ENCODE measurements at regions not wholly inside any gene's neighbourhood (a gene's known extent, or its start where the extent isn't known, plus 50 kb on each side); places are given as distances from the start of the nearest gene placed in this dataset.

DNA sequence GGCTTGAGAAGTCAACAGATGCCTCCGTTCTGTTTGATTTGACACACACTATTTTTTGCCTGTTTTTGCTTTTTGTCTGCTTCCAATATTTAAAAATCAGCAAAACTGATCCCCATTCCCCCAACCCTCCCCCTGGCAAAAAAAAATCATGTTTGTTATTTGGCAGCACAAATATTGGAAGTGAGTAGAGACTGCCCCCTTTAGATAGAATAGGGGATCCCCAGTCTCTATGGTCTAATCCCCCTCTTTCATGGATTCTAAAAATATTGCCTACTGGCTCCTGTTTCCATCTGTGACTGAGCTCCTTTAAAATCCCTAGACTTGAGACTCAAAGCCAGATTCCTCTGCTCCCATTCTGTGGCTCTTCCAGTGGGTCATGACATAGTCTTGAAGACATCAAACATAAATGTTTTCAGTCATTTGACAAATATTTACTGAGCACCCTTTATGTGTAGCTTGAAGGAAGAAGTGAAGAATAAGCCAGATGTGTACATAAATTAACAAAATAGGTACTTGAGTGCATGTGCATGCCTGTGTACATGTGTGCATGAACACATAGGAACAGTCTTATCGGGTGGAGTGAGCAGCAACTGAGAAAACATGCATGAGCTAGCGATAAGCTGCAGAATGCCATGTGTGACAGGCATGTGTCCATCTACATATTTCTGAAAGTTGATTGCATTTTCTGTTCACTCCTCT, 101.2 kb downstream of the SALL1 start:
- ATAC-seq (no peak), DNase-seq (no peak)
- Mint-ChIP-seq H3K27me3 (no peaks in the 10 kb centered on the region), H3K9me3 (ENCODE audit: low read depth) (no peaks in the 10 kb centered on the region), H3K36me3 (no peaks in the 10 kb centered on the region), H3K27ac (no peak overlapping the region), H3K4me3 (no peak overlapping the region), H3K4me1 (no peaks in the 10 kb centered on the region)
- CTCF ChIA-PET, result no interaction called here

GRCh38 chr16:51049276-51049675, 101.8 kb downstream of the SALL1 start:
- ATAC-seq (no peak), DNase-seq (no peak)
- no peaks in the 10 kb centered on the region for H3K4me1 Mint-ChIP-seq
- no peaks in the 10 kb centered on the region for H3K36me3 Mint-ChIP-seq
- H3K27me3 Mint-ChIP-seq, result no peaks in the 10 kb centered on the region
- H3K27ac Mint-ChIP-seq, result no peak overlapping the region
- CTCF ChIA-PET, result no interaction called here
- no peaks in the 10 kb centered on the region for H3K9me3 Mint-ChIP-seq (ENCODE audit: low read depth)
- no peak overlapping the region for H3K4me3 Mint-ChIP-seq

- no peak overlapping the region for H3K27ac Mint-ChIP-seq
- ATAC-seq (no peak), DNase-seq (no peak)
- CTCF ChIA-PET, result no interaction called here
- no peaks in the 10 kb centered on the region for H3K9me3 Mint-ChIP-seq (ENCODE audit: low read depth)
- H3K4me1 Mint-ChIP-seq, result no peaks in the 10 kb centered on the region
- no peaks in the 10 kb centered on the region for H3K36me3 Mint-ChIP-seq
- no peaks in the 10 kb centered on the region for H3K27me3 Mint-ChIP-seq
- H3K4me3 Mint-ChIP-seq, result no peak overlapping the region
These were observed 102.5 kb downstream of the SALL1 start for GRCh38 chr16:51048544-51048943.

DNA sequence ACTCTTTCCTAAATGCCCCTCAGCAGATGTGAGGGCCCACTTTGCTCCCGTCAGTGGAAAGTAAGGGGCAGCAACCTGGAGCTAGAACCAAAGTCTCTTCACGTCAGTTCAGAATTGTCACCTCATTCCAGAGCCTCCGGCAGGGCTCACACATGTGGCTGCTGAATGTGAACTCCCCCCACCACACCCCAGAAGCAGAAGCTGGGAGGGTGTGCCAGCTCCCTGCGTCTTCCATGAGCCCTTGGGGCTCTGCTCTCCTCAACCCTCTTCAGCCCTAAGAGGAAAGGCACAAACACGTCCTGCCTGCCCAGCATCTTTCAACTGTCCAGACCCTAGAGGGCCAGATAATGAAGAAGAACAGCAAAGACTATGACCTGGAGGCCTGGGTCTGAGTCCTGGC, 105.3 kb downstream of the SALL1 start:
- Mint-ChIP-seq H3K27me3 (no peaks in the 10 kb centered on the region), H3K4me1 (no peaks in the 10 kb centered on the region), H3K36me3 (no peaks in the 10 kb centered on the region), H3K9me3 (ENCODE audit: low read depth) (no peaks in the 10 kb centered on the region), H3K4me3 (no peak overlapping the region), H3K27ac (no peak overlapping the region)
- no peak for DNase-seq
- ATAC-seq, result no peak
- CTCF ChIA-PET, result no interaction called here

GRCh38 chr16:51045186-51045585, 105.9 kb downstream of the SALL1 start:
- Mint-ChIP-seq H3K4me1 (no peaks in the 10 kb centered on the region), H3K27me3 (no peaks in the 10 kb centered on the region), H3K9me3 (ENCODE audit: low read depth) (no peaks in the 10 kb centered on the region), H3K27ac (no peak overlapping the region), H3K36me3 (no peaks in the 10 kb centered on the region), H3K4me3 (no peak overlapping the region)
- DNase-seq, result no peak
- no peak for ATAC-seq
- CTCF ChIA-PET, result no interaction called here

DNA sequence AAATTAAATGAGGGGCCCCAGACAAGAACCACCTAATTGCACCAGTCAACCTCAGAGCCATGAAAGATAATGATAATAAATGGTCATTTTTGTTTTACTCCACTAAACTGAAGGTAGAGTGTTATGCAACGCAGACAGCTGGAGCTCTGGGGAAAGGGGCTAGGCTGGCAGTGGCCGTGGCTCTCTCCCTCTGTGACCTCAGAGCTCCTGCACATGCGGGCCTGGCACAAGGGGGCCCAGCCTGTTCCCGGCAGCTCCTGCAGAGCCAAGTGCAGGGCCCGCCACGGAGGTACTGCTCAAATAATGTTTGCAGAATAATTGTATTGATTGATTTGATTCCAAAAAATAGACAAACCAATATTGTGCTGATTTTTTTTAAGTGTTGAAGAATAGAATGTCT, 109.5 kb downstream of the SALL1 start:
- H3K27me3 Mint-ChIP-seq, result no peaks in the 10 kb centered on the region

GRCh38 chr16:51040637-51041036, 110.4 kb downstream of the SALL1 start:
- Mint-ChIP-seq H3K27ac (no peak overlapping the region), H3K27me3 (no peaks in the 10 kb centered on the region), H3K36me3 (no peaks in the 10 kb centered on the region), H3K9me3 (ENCODE audit: low read depth) (no peaks in the 10 kb centered on the region), H3K4me3 (no peak overlapping the region), H3K4me1 (no peaks in the 10 kb centered on the region)
- CTCF ChIA-PET, result no interaction called here
- no peak for DNase-seq
- no peak for ATAC-seq

More for the DNA sequence above, 109.5 kb downstream of the SALL1 start:
- DNase-seq (no peak), ATAC-seq (no peak)
- no peak overlapping the region for H3K4me3 Mint-ChIP-seq
- H3K9me3 Mint-ChIP-seq (ENCODE audit: low read depth), result no peaks in the 10 kb centered on the region
- no peaks in the 10 kb centered on the region for H3K4me1 Mint-ChIP-seq
- H3K36me3 Mint-ChIP-seq, result no peaks in the 10 kb centered on the region
- CTCF ChIA-PET, result no interaction called here
- H3K27ac Mint-ChIP-seq, result no peak overlapping the region

DNA sequence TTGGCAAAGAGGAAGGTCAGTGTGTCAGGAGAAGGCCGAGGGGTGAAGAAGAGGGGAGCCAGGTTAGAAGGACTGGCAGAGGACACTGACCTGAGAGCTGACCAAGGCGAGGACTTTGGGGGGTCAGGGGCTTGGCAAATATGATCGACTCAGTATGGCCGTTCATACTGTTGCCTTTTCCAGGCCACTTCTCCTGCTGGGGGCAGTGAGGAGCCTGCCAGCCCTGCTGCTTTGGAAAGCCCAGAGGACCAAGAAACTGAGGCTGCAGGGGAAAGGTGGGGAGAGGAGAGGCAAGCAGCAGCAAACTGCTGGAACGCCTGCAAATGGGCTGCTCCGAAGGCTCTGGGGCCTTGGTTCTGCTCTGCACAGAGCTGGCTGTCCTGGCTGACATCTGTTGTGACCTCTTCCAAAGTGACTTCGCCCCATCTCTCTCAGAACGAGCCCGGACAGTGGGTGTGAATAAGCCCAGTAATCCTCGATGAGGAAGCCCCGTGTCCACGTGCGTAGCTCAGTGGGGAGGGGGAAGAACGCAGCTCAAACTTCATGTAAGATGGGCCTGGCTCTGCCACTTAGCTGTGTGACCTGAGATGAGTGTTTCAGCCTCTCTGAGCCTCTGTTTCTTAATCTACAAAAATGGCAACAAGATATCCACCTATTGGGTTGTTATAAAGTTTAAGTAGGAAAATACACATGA, 111.3 kb downstream of the SALL1 start:
- Mint-ChIP-seq H3K9me3 (ENCODE audit: low read depth) (no peaks in the 10 kb centered on the region), H3K36me3 (no peaks in the 10 kb centered on the region), H3K4me3 (no peak overlapping the region), H3K27me3 (no peaks in the 10 kb centered on the region), H3K27ac (no peak overlapping the region), H3K4me1 (no peaks in the 10 kb centered on the region)
- CTCF ChIA-PET, result no interaction called here
- no peak for ATAC-seq
- no peak for DNase-seq

GRCh38 chr16:51035711-51036110, 115.4 kb downstream of the SALL1 start:
- Mint-ChIP-seq H3K9me3 (ENCODE audit: low read depth) (no peaks in the 10 kb centered on the region), H3K27ac (no peak overlapping the region), H3K27me3 (no peaks in the 10 kb centered on the region), H3K4me3 (no peak overlapping the region), H3K4me1 (no peaks in the 10 kb centered on the region), H3K36me3 (no peaks in the 10 kb centered on the region)
- CTCF ChIA-PET, result no interaction called here
- no peak for ATAC-seq
- no peak for DNase-seq

- CTCF ChIA-PET, result no interaction called here
- no peaks in the 10 kb centered on the region for H3K4me1 Mint-ChIP-seq
- H3K9me3 Mint-ChIP-seq (ENCODE audit: low read depth), result no peaks in the 10 kb centered on the region
- H3K27ac Mint-ChIP-seq, result no peak overlapping the region
- no peaks in the 10 kb centered on the region for H3K27me3 Mint-ChIP-seq
- H3K4me3 Mint-ChIP-seq, result no peak overlapping the region
- DNase-seq, result no peak
- H3K36me3 Mint-ChIP-seq, result no peaks in the 10 kb centered on the region
- ATAC-seq, result no peak
These were observed 116.0 kb downstream of the SALL1 start for GRCh38 chr16:51035110-51035498.

DNA sequence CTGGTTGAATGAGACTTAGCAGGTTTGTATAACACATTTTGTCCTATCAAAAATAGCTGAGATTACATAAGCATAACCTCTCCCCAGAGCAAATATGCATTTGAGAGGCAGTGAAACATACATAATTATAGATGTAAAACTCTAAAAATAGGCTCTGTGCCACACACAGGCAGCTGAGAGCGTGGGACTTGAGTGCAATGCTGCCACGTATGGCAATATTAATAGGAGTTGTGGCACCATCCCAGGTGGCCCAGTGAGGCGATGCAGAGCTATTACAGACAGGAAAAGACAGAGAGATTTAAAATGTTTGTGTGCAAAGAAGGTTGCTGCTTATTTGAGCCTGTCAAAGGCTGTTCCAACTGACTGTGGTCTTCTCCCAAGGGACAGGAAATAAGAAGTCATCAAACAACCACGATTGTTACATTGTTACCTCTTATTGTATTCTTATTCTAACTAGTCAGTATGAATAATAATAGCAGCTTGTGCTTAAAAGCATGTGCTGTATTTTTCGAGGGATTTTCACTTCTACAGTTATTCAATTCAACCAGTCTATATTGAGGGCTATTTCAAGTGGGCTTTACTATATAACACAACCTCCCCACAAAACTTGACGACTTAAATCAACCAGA, 116.5 kb downstream of the SALL1 start:
- no peak for DNase-seq
- H3K9me3 Mint-ChIP-seq (ENCODE audit: low read depth), result no peaks in the 10 kb centered on the region
- H3K27me3 Mint-ChIP-seq, result no peaks in the 10 kb centered on the region
- no peaks in the 10 kb centered on the region for H3K4me1 Mint-ChIP-seq
- no peak for ATAC-seq
- H3K36me3 Mint-ChIP-seq, result no peaks in the 10 kb centered on the region
- no peak overlapping the region for H3K27ac Mint-ChIP-seq
- CTCF ChIA-PET, result no interaction called here
- no peak overlapping the region for H3K4me3 Mint-ChIP-seq

GRCh38 chr16:51031598-51031997, 119.5 kb downstream of the SALL1 start:
- H3K4me3 Mint-ChIP-seq, result no peak overlapping the region
- H3K27ac Mint-ChIP-seq, result no peak overlapping the region
- no peak for ATAC-seq

GRCh38 chr16:51030516-51030915, 120.6 kb downstream of the SALL1 start:
- no peak for ATAC-seq
- CTCF ChIA-PET, result no interaction called here

More at GRCh38 chr16:51031598-51031997, 119.5 kb downstream of the SALL1 start:
- no peak for DNase-seq
- Mint-ChIP-seq H3K27me3 (no peaks in the 10 kb centered on the region), H3K9me3 (ENCODE audit: low read depth) (no peaks in the 10 kb centered on the region), H3K4me1 (no peaks in the 10 kb centered on the region), H3K36me3 (no peaks in the 10 kb centered on the region)
- CTCF ChIA-PET, result no interaction called here

DNA sequence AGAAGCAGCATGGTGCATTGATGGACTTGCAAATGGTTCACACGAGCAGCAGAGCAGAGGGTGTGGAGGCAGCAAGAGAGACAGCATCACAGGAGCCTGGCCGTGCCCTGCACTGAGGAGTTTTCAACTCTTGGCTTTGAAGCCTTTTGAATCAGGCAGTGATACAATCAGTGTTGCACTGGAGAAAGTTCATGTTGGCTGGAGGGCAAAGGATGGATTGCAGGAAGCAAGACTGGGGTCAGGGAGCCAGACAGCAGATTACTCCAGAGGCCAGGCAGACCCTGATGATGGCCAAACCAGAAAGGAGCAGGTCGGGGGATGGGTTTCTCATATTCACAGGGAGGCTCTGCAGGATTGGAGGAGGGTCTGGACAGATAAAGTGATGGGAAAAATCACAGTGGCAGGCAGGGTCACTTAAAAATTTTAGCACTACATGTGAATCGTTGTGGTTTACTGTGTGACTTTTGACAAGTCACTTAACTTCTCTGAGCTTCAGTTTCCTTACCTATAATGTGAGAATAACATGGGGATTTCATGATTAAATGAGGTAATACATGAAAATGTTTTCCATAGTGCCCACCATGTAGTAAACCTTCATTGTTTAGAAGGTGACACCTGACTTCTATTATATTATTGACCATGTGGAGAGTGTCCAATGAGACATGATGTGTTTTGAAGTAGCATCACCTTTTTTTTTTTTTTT, 125.3 kb downstream of the SALL1 start:
- ATAC-seq (no peak), DNase-seq (no peak)
- Mint-ChIP-seq H3K4me3 (no peak overlapping the region), H3K9me3 (ENCODE audit: low read depth) (no peaks in the 10 kb centered on the region), H3K27ac (no peak overlapping the region), H3K36me3 (no peaks in the 10 kb centered on the region), H3K4me1 (no peaks in the 10 kb centered on the region), H3K27me3 (no peaks in the 10 kb centered on the region)
- CTCF ChIA-PET, result no interaction called here

More at GRCh38 chr16:51030516-51030915, 120.6 kb downstream of the SALL1 start:
- no peak for DNase-seq
- no peaks in the 10 kb centered on the region for H3K27me3 Mint-ChIP-seq
- H3K9me3 Mint-ChIP-seq (ENCODE audit: low read depth), result no peaks in the 10 kb centered on the region
- H3K36me3 Mint-ChIP-seq, result no peaks in the 10 kb centered on the region
- no peak overlapping the region for H3K4me3 Mint-ChIP-seq
- H3K4me1 Mint-ChIP-seq, result no peaks in the 10 kb centered on the region
- H3K27ac Mint-ChIP-seq, result no peak overlapping the region

Measured in activated CD8-positive, alpha-beta memory T cell treated with anti-CD3 and anti-CD28 coated beads, Interleukin-2, amount 10 ng/mL, durations not matched to agents 7 days and 5 days (primary cell).